Suprapubic skin (tissue), 4 donors: ENCODE measurements at regions not wholly inside any gene's neighbourhood (a gene's known extent, or its start where the extent isn't known, plus 50 kb on each side); places are given as distances from the start of the nearest gene placed in this dataset.

ENCODE experiments used
- EP300 ChIP-seq: sonication (generic); formaldehyde crosslinking; IDR thresholded peaks from one replicate; pipeline ENCODE4 v1.6.1; 2017; ENCODE audit warnings: antibody characterized with exemption
- POLR2A ChIP-seq, 2 donors: fragments of 450-650 bp; IDR thresholded peaks; one replicate each; pipeline ENCODE4 v1.6.1; 2017; ENCODE audit warnings: antibody characterized with exemption in 2 of 2, mild to moderate bottlenecking in 2 of 2, moderate library complexity in 2 of 2
- POLR2AphosphoS5 ChIP-seq, 3 donors: sonication (generic); formaldehyde crosslinking; IDR thresholded peaks; one replicate each; pipeline ENCODE4 v1.6.1; 2017; ENCODE audit warnings: antibody characterized with exemption in 3 of 3
- TF ChIP-seq, protein P1 (sequence below), 2 donors: fragments of 200-600 bp in 1 of 2; fragments of 450-650 bp in 1 of 2; sonication (generic) in 1 of 2; IDR thresholded peaks; one replicate each; pipeline ENCODE4 v1.5.1; 2016 to 2019; ENCODE audit warnings: antibody characterized with exemption in 2 of 2, mild to moderate bottlenecking in 1 of 2, moderate library complexity in 1 of 2

DNA sequence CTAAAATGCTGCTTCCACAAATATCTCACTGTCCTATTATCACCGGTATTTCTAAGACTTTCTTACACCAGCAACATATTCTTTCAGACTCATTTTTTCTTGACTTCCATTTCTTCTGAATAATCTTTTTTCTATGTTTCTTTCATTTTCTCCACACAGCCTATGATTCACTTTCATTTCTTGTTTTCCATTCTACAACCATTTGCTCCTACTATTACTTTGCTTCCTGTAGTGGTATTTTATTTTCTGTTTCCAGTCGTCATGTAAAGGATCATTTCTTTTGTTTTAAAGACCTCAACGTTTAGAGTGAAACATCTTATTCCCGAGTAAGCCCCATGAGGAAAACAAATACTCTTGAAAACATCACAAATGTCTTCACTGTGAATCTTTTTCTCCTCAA, 182.2 kb upstream of the MDGA2 start:
- TF ChIP-seq, protein P1, sequence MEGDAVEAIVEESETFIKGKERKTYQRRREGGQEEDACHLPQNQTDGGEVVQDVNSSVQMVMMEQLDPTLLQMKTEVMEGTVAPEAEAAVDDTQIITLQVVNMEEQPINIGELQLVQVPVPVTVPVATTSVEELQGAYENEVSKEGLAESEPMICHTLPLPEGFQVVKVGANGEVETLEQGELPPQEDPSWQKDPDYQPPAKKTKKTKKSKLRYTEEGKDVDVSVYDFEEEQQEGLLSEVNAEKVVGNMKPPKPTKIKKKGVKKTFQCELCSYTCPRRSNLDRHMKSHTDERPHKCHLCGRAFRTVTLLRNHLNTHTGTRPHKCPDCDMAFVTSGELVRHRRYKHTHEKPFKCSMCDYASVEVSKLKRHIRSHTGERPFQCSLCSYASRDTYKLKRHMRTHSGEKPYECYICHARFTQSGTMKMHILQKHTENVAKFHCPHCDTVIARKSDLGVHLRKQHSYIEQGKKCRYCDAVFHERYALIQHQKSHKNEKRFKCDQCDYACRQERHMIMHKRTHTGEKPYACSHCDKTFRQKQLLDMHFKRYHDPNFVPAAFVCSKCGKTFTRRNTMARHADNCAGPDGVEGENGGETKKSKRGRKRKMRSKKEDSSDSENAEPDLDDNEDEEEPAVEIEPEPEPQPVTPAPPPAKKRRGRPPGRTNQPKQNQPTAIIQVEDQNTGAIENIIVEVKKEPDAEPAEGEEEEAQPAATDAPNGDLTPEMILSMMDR (IDR thresholded peaks at IDR 0.05) = no peak
- TF ChIP-seq POLR2AphosphoS5 (IDR thresholded peaks at IDR 0.05) (no peak), POLR2A (IDR thresholded peaks at IDR 0.05) (no peak), EP300 (no peak)
